OCI-LY7 (cell line): ENCODE measurements at regions not wholly inside any gene's neighbourhood (a gene's known extent, or its start where the extent isn't known, plus 50 kb on each side); places are given as distances from the start of the nearest gene placed in this dataset.

Source experiments
- BruUV-seq: library from RNA; stranded (reverse); fragments of 400-500 nt; replicated peaks from 2 replicates; lab custom pipeline; 2021; lab: Mats Ljungman, UMichigan
- CTCF ChIA-PET: fragments of 300-600 bp; sonication (Branson Sonifier 250); formaldehyde crosslinking; loops from one replicate; lab custom pipeline; 2022; ENCODE audit warnings: antibody characterized with exemption; ENCODE audit not compliant: unreplicated experiment; lab: Charles Lee
- POLR2A ChIA-PET: fragments of 300-600 bp; sonication (Branson Sonifier 250); formaldehyde crosslinking; loops from one replicate; lab custom pipeline; 2022; ENCODE audit warnings: antibody characterized with exemption; lab: Charles Lee
- DNase-seq: peaks from one replicate; pipeline ENCODE4 v3.0.0-alpha.2; 2015; ENCODE audit warnings: low spot score
- H2AFZ ChIP-seq: fragments of 200-600 bp; sonication (generic), shearing (Covaris generic); 2 replicates; pipeline ENCODE4 v1.6.1; 2014; ENCODE audit warnings: mild to moderate bottlenecking, antibody characterized with exemption, low read length, moderate library complexity
- H3K27ac ChIP-seq: fragments of 200-600 bp; sonication (generic); 2 replicates; pipeline ENCODE4 v1.5.1; 2014; ENCODE audit warnings: mixed run types, low read depth, mild to moderate bottlenecking, moderate library complexity, low read length, inconsistent platforms; ENCODE audit not compliant: poor library complexity, severe bottlenecking
- H3K36me3 ChIP-seq: fragments of 200-600 bp; sonication (generic); 2 replicates; pipeline ENCODE4 v1.6.1; 2014; ENCODE audit warnings: mild to moderate bottlenecking, antibody characterized with exemption, low read length, moderate library complexity, mixed read lengths; ENCODE audit not compliant: insufficient read depth
- H3K4me1 ChIP-seq: fragments of 200-600 bp; sonication (generic); 2 replicates; pipeline ENCODE4 v1.5.1; 2014; ENCODE audit warnings: mild to moderate bottlenecking, low read length; ENCODE audit not compliant: insufficient read depth, poor library complexity, severe bottlenecking
- H3K4me2 ChIP-seq: fragments of 200-600 bp; sonication (generic); 2 replicates; pipeline ENCODE4 v1.6.1; 2014; ENCODE audit warnings: mild to moderate bottlenecking, low read length
- H3K4me3 ChIP-seq: fragments of 200-600 bp; sonication (generic); 2 replicates; pipeline ENCODE4 v1.5.1; 2014; ENCODE audit warnings: mild to moderate bottlenecking, low read depth, low read length; ENCODE audit not compliant: poor library complexity, severe bottlenecking
- H3K79me2 ChIP-seq: fragments of 200-600 bp; sonication (generic); 2 replicates; pipeline ENCODE4 v1.6.1; 2016; ENCODE audit warnings: low read depth, mild to moderate bottlenecking, low read length, moderate library complexity, mixed read lengths; ENCODE audit not compliant: insufficient read depth
- H3K9me2 ChIP-seq: fragments of 200-600 bp; sonication (generic); 2 replicates; pipeline ENCODE4 v1.6.1; 2016; ENCODE audit warnings: mild to moderate bottlenecking, low read length, mixed read lengths; ENCODE audit not compliant: insufficient read depth
- H3K9me3 ChIP-seq: fragments of 200-600 bp; sonication (generic); 2 replicates; pipeline ENCODE4 v1.6.1; 2014; ENCODE audit warnings: mild to moderate bottlenecking, mixed run types, low read length, mixed read lengths
- H4K20me1 ChIP-seq: fragments of 200-600 bp; sonication (generic); 2 replicates; pipeline ENCODE4 v1.6.1; 2014; ENCODE audit warnings: mild to moderate bottlenecking, antibody characterized with exemption, low read length, moderate library complexity, mixed read lengths; ENCODE audit not compliant: insufficient read depth
- CTCF ChIP-seq: fragments of 200-600 bp; sonication (generic); conservative IDR thresholded peaks from 2 replicates; pipeline ENCODE4 v1.5.1; 2014; ENCODE audit warnings: mild to moderate bottlenecking, antibody characterized with exemption, low read length, moderate library complexity, mixed read lengths
- EZH2phosphoT487 ChIP-seq: fragments of 200-600 bp; sonication (generic); IDR thresholded peaks from 2 replicates; pipeline ENCODE4 v1.6.1; 2018; ENCODE audit warnings: low read depth, borderline replicate concordance, mild to moderate bottlenecking, mixed run types, antibody characterized with exemption, low read length, moderate library complexity, mixed read lengths
- intact Hi-C: fragments of 100-400 bp; cut with micrococcal nuclease; formaldehyde crosslinking; loops from one replicate; pipeline ENCODE4 v1.10.0; 2022; ENCODE audit not compliant: unreplicated experiment

DNA sequence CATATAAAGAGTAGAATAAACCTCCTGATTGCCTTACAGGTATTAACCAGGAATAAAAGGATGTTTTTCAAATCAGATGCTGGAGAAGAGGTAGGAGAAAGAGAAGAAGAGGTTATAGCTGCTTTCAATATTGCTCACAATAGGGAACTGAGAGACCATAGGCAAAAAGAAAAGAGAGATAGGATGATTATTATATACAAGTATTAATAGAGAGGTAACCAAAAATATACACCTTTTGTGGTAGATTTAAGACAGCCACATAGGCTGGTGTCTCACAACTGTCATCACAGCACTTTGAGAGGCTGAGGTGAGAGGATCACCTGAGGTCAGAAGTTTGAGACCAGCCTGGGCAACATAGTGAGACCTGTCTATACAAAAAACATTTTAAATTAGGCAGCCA, 119.7 kb downstream of the PSMG1 start:
- H3K9me3 ChIP-seq: no peaks in the 10 kb centered on the region
- H3K36me3 ChIP-seq: no peaks in the 10 kb centered on the region
- no peak overlapping the region for H3K4me2 ChIP-seq
- H3K4me1 ChIP-seq: no peaks in the 10 kb centered on the region
- no peak for TF ChIP-seq EZH2phosphoT487
- no peak for TF ChIP-seq CTCF
- no peaks in the 10 kb centered on the region for H3K9me2 ChIP-seq
- CTCF ChIA-PET: no interaction called here
- intact Hi-C loops: no loop called here
- no peak overlapping the region for H3K4me3 ChIP-seq
- H3K27ac ChIP-seq: no peak overlapping the region
- no peaks in the 10 kb centered on the region for H4K20me1 ChIP-seq
- POLR2A ChIA-PET: no interaction called here
- H2AFZ ChIP-seq: no peak overlapping the region
- DNase-seq: no peak
- no peaks in the 10 kb centered on the region for H3K79me2 ChIP-seq
- no TSS peak for BruUV-seq

DNA sequence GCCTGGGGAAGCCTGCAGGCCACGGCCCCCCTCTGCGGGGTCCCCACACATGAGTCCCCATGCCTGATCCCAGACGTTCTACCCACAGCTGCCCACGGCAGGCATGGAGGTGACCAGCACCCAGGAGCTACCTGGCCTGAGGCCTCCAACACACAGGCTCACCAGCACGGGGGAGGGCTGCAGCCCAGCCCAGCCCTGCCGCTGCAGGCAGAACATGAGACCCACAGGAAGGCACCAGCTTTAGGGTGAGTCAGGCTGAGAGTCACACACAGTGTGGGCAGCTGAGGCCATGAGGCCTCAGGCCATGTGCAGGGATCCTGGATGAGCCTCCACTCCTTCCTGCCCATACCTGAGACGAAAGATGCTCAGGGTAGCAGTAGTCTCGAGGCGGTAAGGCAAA, 121.1 kb downstream of the PSMG1 start:
- intact Hi-C loops: no loop called here
- POLR2A ChIA-PET: no interaction called here
- no peak for DNase-seq

DNA sequence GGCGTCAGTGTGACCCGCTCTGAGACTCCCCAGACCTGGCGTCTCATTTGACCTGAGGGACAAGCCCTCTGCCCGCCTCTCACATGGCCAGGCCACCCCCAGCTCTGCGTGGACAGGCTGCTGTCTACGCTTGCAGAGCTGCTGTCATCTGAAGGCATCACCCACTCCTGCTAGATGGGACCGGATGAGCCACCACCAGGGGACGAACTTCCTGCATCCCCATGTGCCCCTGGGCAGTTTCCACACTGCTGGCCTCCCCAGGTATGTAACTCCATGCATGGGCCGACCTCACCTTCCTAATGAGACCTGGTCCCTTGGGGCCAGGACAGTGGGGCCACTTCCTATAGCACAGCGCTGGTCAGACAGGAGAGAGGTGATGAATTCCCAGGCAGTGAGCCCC, 121.5 kb downstream of the PSMG1 start:
- Histone ChIP-seq H3K4me2 (no peak overlapping the region), H3K9me2 (no peaks in the 10 kb centered on the region), H3K9me3 (no peaks in the 10 kb centered on the region), H3K27ac (no peak overlapping the region), H3K79me2 (no peaks in the 10 kb centered on the region), H2AFZ (no peak overlapping the region), H3K36me3 (no peaks in the 10 kb centered on the region), H4K20me1 (no peaks in the 10 kb centered on the region), H3K4me3 (no peak overlapping the region), H3K4me1 (no peaks in the 10 kb centered on the region)
- no peak for DNase-seq
- intact Hi-C loops: no loop called here
- no TSS peak for BruUV-seq
- ChIA-PET CTCF (no interaction called here), POLR2A (no interaction called here)
- TF ChIP-seq CTCF (no peak), EZH2phosphoT487 (no peak)

More for the DNA sequence above, 121.1 kb downstream of the PSMG1 start:
- TF ChIP-seq CTCF: no peak
- no peak for TF ChIP-seq EZH2phosphoT487
- Histone ChIP-seq H3K9me2 (no peaks in the 10 kb centered on the region), H2AFZ (no peak overlapping the region), H3K4me2 (no peak overlapping the region), H4K20me1 (no peaks in the 10 kb centered on the region), H3K27ac (no peak overlapping the region), H3K4me1 (no peaks in the 10 kb centered on the region), H3K36me3 (no peaks in the 10 kb centered on the region), H3K9me3 (no peaks in the 10 kb centered on the region), H3K79me2 (no peaks in the 10 kb centered on the region), H3K4me3 (no peak overlapping the region)
- CTCF ChIA-PET: no interaction called here
- BruUV-seq: no TSS peak
